ENCODE measurements at regions not wholly inside any gene's neighbourhood (a gene's known extent, or its start where the extent isn't known, plus 50 kb on each side); places are given as distances from the start of the nearest gene placed in this dataset.

- H3K14ac ChIP-seq (ENCODE audit: low read length) = no peak overlapping the region
- H2BK5ac ChIP-seq (ENCODE audit: low read depth, low read length, poor library complexity) = no peak overlapping the region
- no peak overlapping the region for H4K12ac ChIP-seq (ENCODE audit: low read depth, low read length)
- H2AFZ ChIP-seq (ENCODE audit: insufficient read depth, low read length, poor library complexity) = no peak overlapping the region
- H2BK120ac ChIP-seq (ENCODE audit: insufficient read depth, low read length, poor library complexity) = no peak overlapping the region
- H3K27ac ChIP-seq (ENCODE audit: low read depth, low read length) = no peak overlapping the region
- H3K23ac ChIP-seq (ENCODE audit: low read length) = no peak overlapping the region
- H3K4ac ChIP-seq (ENCODE audit: low read depth, low read length) = no peak overlapping the region
- no peak overlapping the region for H3K4me3 ChIP-seq (ENCODE audit: low read depth, low read length)
- no peak overlapping the region for H2AK5ac ChIP-seq (ENCODE audit: low read length)
- H3K4me2 ChIP-seq (ENCODE audit: low read length) = no peak overlapping the region
- no peak overlapping the region for H2BK12ac ChIP-seq (ENCODE audit: low read length)
- H3K9ac ChIP-seq (ENCODE audit: low read length) = no peak overlapping the region
- DNase-seq = no peak
- no peaks in the 10 kb centered on the region for H3K9me3 ChIP-seq (ENCODE audit: insufficient read depth, low read depth, low read length)
- no peak overlapping the region for H4K8ac ChIP-seq (ENCODE audit: low read depth, low read length)
- no peaks in the 10 kb centered on the region for H3K79me2 ChIP-seq (ENCODE audit: control insufficient read depth, insufficient read depth, low read length, poor library complexity)
- H3K79me1 ChIP-seq (ENCODE audit: low read length) = no peaks in the 10 kb centered on the region
- no peaks in the 10 kb centered on the region for H3K27me3 ChIP-seq (ENCODE audit: insufficient read depth, low read length)
- H3K36me3 ChIP-seq (ENCODE audit: control insufficient read depth in 1 of 2, insufficient read depth in 2 of 2, low read length in 2 of 2) = no peaks in the 10 kb centered on the region
- H3K18ac ChIP-seq (ENCODE audit: low read length) = no peak overlapping the region
- no peak overlapping the region for H4K91ac ChIP-seq (ENCODE audit: low read depth, low read length)
- H3K4me1 ChIP-seq (ENCODE audit: control insufficient read depth in 1 of 2, insufficient read depth in 2 of 2, low read length in 2 of 2) = no peaks in the 10 kb centered on the region
Measured at GRCh38 chr1:184909019-184909418, 65.3 kb downstream of the NIBAN1 start.

GRCh38 chr1:184908506-184908905, 65.8 kb downstream of the NIBAN1 start:
- H3K27me3 ChIP-seq (ENCODE audit: insufficient read depth, low read length) = no peaks in the 10 kb centered on the region
- H3K4me2 ChIP-seq (ENCODE audit: low read length) = no peak overlapping the region
- no peak overlapping the region for H4K91ac ChIP-seq (ENCODE audit: low read depth, low read length)
- DNase-seq = no peak
- H3K27ac ChIP-seq (ENCODE audit: low read depth, low read length) = no peak overlapping the region
- no peak overlapping the region for H4K12ac ChIP-seq (ENCODE audit: low read depth, low read length)
- H2BK120ac ChIP-seq (ENCODE audit: insufficient read depth, low read length, poor library complexity) = no peak overlapping the region
- H3K9ac ChIP-seq (ENCODE audit: low read length) = no peak overlapping the region
- H3K4ac ChIP-seq (ENCODE audit: low read depth, low read length) = no peak overlapping the region
- H2AK5ac ChIP-seq (ENCODE audit: low read length) = no peak overlapping the region
- no peak overlapping the region for H2BK5ac ChIP-seq (ENCODE audit: low read depth, low read length, poor library complexity)
- no peaks in the 10 kb centered on the region for H3K79me2 ChIP-seq (ENCODE audit: control insufficient read depth, insufficient read depth, low read length, poor library complexity)
- no peak overlapping the region for H2AFZ ChIP-seq (ENCODE audit: insufficient read depth, low read length, poor library complexity)
- no peaks in the 10 kb centered on the region for H3K9me3 ChIP-seq (ENCODE audit: insufficient read depth, low read depth, low read length)
- no peak overlapping the region for H3K14ac ChIP-seq (ENCODE audit: low read length)
- no peaks in the 10 kb centered on the region for H3K36me3 ChIP-seq (ENCODE audit: control insufficient read depth in 1 of 2, insufficient read depth in 2 of 2, low read length in 2 of 2)
- no peak overlapping the region for H2BK12ac ChIP-seq (ENCODE audit: low read length)
- no peaks in the 10 kb centered on the region for H3K4me1 ChIP-seq (ENCODE audit: control insufficient read depth in 1 of 2, insufficient read depth in 2 of 2, low read length in 2 of 2)
- H3K18ac ChIP-seq (ENCODE audit: low read length) = no peak overlapping the region
- WGBS (ENCODE audit: extremely low coverage, insufficient coverage, insufficient read length) = no CpG with 5 or more reads among the region's 2 CpGs
- H4K8ac ChIP-seq (ENCODE audit: low read depth, low read length) = no peak overlapping the region
- H3K23ac ChIP-seq (ENCODE audit: low read length) = no peak overlapping the region
- no peaks in the 10 kb centered on the region for H3K79me1 ChIP-seq (ENCODE audit: low read length)
- no peak overlapping the region for H3K4me3 ChIP-seq (ENCODE audit: low read depth, low read length)

- Histone ChIP-seq H3K36me3 (ENCODE audit: control insufficient read depth in 1 of 2, insufficient read depth in 2 of 2, low read length in 2 of 2) (no peaks in the 10 kb centered on the region), H3K27me3 (ENCODE audit: insufficient read depth, low read length) (no peaks in the 10 kb centered on the region), H3K27ac (ENCODE audit: low read depth, low read length) (no peak overlapping the region), H3K18ac (ENCODE audit: low read length) (no peak overlapping the region), H2BK120ac (ENCODE audit: insufficient read depth, low read length, poor library complexity) (no peak overlapping the region), H3K4me2 (ENCODE audit: low read length) (no peak overlapping the region), H3K14ac (ENCODE audit: low read length) (no peak overlapping the region), H2BK5ac (ENCODE audit: low read depth, low read length, poor library complexity) (no peak overlapping the region), H2BK12ac (ENCODE audit: low read length) (no peak overlapping the region), H3K4me1 (ENCODE audit: control insufficient read depth in 1 of 2, insufficient read depth in 2 of 2, low read length in 2 of 2) (no peaks in the 10 kb centered on the region), H4K8ac (ENCODE audit: low read depth, low read length) (no peak overlapping the region), H2AFZ (ENCODE audit: insufficient read depth, low read length, poor library complexity) (no peak overlapping the region), H3K9ac (ENCODE audit: low read length) (no peak overlapping the region), H4K12ac (ENCODE audit: low read depth, low read length) (no peak overlapping the region), H3K9me3 (ENCODE audit: insufficient read depth, low read depth, low read length) (no peaks in the 10 kb centered on the region), H3K4me3 (ENCODE audit: low read depth, low read length) (no peak overlapping the region), H3K23ac (ENCODE audit: low read length) (no peak overlapping the region), H3K4ac (ENCODE audit: low read depth, low read length) (no peak overlapping the region), H4K91ac (ENCODE audit: low read depth, low read length) (no peak overlapping the region), H2AK5ac (ENCODE audit: low read length) (no peak overlapping the region), H3K79me2 (ENCODE audit: control insufficient read depth, insufficient read depth, low read length, poor library complexity) (no peaks in the 10 kb centered on the region), H3K79me1 (ENCODE audit: low read length) (no peaks in the 10 kb centered on the region)
- DNase-seq = no peak
- no CpG with 5 or more reads among the region's 2 CpGs for WGBS (ENCODE audit: extremely low coverage, insufficient coverage, insufficient read length)
Measured at GRCh38 chr1:184907500-184907899, 66.8 kb downstream of the NIBAN1 start.

DNA sequence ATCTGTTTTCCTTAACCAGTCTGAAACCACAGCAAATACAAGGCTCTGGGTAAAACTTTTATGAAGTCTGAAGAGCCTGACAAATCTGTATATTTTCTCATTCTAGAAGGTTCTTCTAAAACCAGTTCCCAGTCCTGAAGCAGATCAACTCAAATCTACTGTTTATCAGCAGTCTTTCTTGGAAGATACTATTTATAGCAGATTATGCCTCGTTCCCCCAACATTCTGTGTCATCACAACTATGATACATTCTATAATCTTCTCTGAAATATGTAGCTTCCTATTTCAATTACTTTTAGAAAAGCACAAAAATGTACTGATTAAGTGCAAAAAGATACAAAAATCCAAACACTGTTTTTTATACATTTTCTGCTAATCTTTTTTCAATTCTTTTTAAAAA, 67.5 kb downstream of the NIBAN1 start:
- no peak overlapping the region for H3K4ac ChIP-seq (ENCODE audit: low read depth, low read length)
- H3K79me1 ChIP-seq (ENCODE audit: low read length) = no peaks in the 10 kb centered on the region
- H2AFZ ChIP-seq (ENCODE audit: insufficient read depth, low read length, poor library complexity) = no peak overlapping the region
- no peak overlapping the region for H2BK5ac ChIP-seq (ENCODE audit: low read depth, low read length, poor library complexity)
- H3K18ac ChIP-seq (ENCODE audit: low read length) = no peak overlapping the region
- H4K91ac ChIP-seq (ENCODE audit: low read depth, low read length) = no peak overlapping the region
- no peak overlapping the region for H3K14ac ChIP-seq (ENCODE audit: low read length)
- no peak overlapping the region for H3K27ac ChIP-seq (ENCODE audit: low read depth, low read length)
- no peak overlapping the region for H4K8ac ChIP-seq (ENCODE audit: low read depth, low read length)
- H3K36me3 ChIP-seq (ENCODE audit: control insufficient read depth in 1 of 2, insufficient read depth in 2 of 2, low read length in 2 of 2) = no peaks in the 10 kb centered on the region
- no CpG with 5 or more reads among the region's 1 CpG for WGBS (ENCODE audit: extremely low coverage, insufficient coverage, insufficient read length)
- H4K12ac ChIP-seq (ENCODE audit: low read depth, low read length) = no peak overlapping the region
- no peak for DNase-seq
- H2BK120ac ChIP-seq (ENCODE audit: insufficient read depth, low read length, poor library complexity) = no peak overlapping the region
- H2BK12ac ChIP-seq (ENCODE audit: low read length) = no peak overlapping the region
- H3K23ac ChIP-seq (ENCODE audit: low read length) = no peak overlapping the region
- no peak overlapping the region for H3K4me3 ChIP-seq (ENCODE audit: low read depth, low read length)
- H2AK5ac ChIP-seq (ENCODE audit: low read length) = no peak overlapping the region
- no peaks in the 10 kb centered on the region for H3K79me2 ChIP-seq (ENCODE audit: control insufficient read depth, insufficient read depth, low read length, poor library complexity)
- no peaks in the 10 kb centered on the region for H3K9me3 ChIP-seq (ENCODE audit: insufficient read depth, low read depth, low read length)
- H3K4me1 ChIP-seq (ENCODE audit: control insufficient read depth in 1 of 2, insufficient read depth in 2 of 2, low read length in 2 of 2) = no peaks in the 10 kb centered on the region
- no peak overlapping the region for H3K9ac ChIP-seq (ENCODE audit: low read length)
- H3K27me3 ChIP-seq (ENCODE audit: insufficient read depth, low read length) = no peaks in the 10 kb centered on the region
- no peak overlapping the region for H3K4me2 ChIP-seq (ENCODE audit: low read length)

Measured in trophoblast cell (in vitro differentiated cells and primary cell).